ENCODE measurements at regions not wholly inside any gene's neighbourhood (a gene's known extent, or its start where the extent isn't known, plus 50 kb on each side); places are given as distances from the start of the nearest gene placed in this dataset.

- no peaks in the 10 kb centered on the region for H3K27me3 ChIP-seq (ENCODE audit: insufficient read depth, low read length)
- no peaks in the 10 kb centered on the region for H3K9me3 ChIP-seq (ENCODE audit: insufficient read depth, low read depth, low read length)
- H3K4me1 ChIP-seq (ENCODE audit: insufficient read depth, low read length) = no peaks in the 10 kb centered on the region; the same call in 1 of the 2 replicates
- no peak overlapping the region for H3K27ac ChIP-seq (ENCODE audit: low read depth, low read length)
- no peak overlapping the region for H3K4me3 ChIP-seq (ENCODE audit: low read length)
- 94% methylated on average over 4 of the region's 5 CpGs for WGBS
- H3K9ac ChIP-seq (ENCODE audit: low read depth, low read length) = no peak overlapping the region
- no peaks in the 10 kb centered on the region for H3K36me3 ChIP-seq (ENCODE audit: insufficient read depth, low read length)
Observed at GRCh38 chr9:75414371-75415160, 326.3 kb downstream of the OSTF1 start.

- Histone ChIP-seq H3K9ac (ENCODE audit: low read depth, low read length) (no peak overlapping the region), H3K36me3 (ENCODE audit: insufficient read depth, low read length) (no peaks in the 10 kb centered on the region), H3K27ac (ENCODE audit: low read depth, low read length) (no peak overlapping the region), H3K9me3 (ENCODE audit: insufficient read depth, low read depth, low read length) (no peaks in the 10 kb centered on the region), H3K27me3 (ENCODE audit: insufficient read depth, low read length) (no peaks in the 10 kb centered on the region), H3K4me1 (ENCODE audit: insufficient read depth, low read length) (no peaks in the 10 kb centered on the region; the same call in 1 of the 2 replicates), H3K4me3 (ENCODE audit: low read length) (no peak overlapping the region)
- 96% methylated on average over 4 of the region's 4 CpGs for WGBS
Observed at GRCh38 chr9:75417471-75417870, 329.2 kb downstream of the OSTF1 start.

- H3K4me1 ChIP-seq (ENCODE audit: insufficient read depth, low read length) = no peaks in the 10 kb centered on the region; the same call in 1 of the 2 replicates
- no peak overlapping the region for H3K4me3 ChIP-seq (ENCODE audit: low read length)
- H3K27me3 ChIP-seq (ENCODE audit: insufficient read depth, low read length) = no peaks in the 10 kb centered on the region
- WGBS = 94% methylated on average over 2 of the region's 2 CpGs
- H3K36me3 ChIP-seq (ENCODE audit: insufficient read depth, low read length) = no peaks in the 10 kb centered on the region
- no peaks in the 10 kb centered on the region for H3K9me3 ChIP-seq (ENCODE audit: insufficient read depth, low read depth, low read length)
- H3K9ac ChIP-seq (ENCODE audit: low read depth, low read length) = no peak overlapping the region
- no peak overlapping the region for H3K27ac ChIP-seq (ENCODE audit: low read depth, low read length)
Observed at GRCh38 chr9:75418518-75418917, 330.2 kb downstream of the OSTF1 start.

- 97% methylated on average over 2 of the region's 2 CpGs for WGBS
Observed at GRCh38 chr9:75422944-75423522, 334.7 kb downstream of the OSTF1 start.

GRCh38 chr9:75429531-75430475 is 341.5 kb downstream of the OSTF1 start:
- no peaks in the 10 kb centered on the region for H3K9me3 ChIP-seq (ENCODE audit: insufficient read depth, low read depth, low read length)
- H3K4me3 ChIP-seq (ENCODE audit: low read length) = no peak overlapping the region
- H3K27me3 ChIP-seq (ENCODE audit: insufficient read depth, low read length) = no peaks in the 10 kb centered on the region
- WGBS = 89% methylated on average over 3 of the region's 3 CpGs
- no peaks in the 10 kb centered on the region for H3K4me1 ChIP-seq (ENCODE audit: insufficient read depth, low read length)
- H3K36me3 ChIP-seq (ENCODE audit: insufficient read depth, low read length) = no peaks in the 10 kb centered on the region
- H3K9ac ChIP-seq (ENCODE audit: low read depth, low read length) = no peak overlapping the region
- H3K27ac ChIP-seq (ENCODE audit: low read depth, low read length) = no peak overlapping the region

More at GRCh38 chr9:75422944-75423522, 334.7 kb downstream of the OSTF1 start:
- no peaks in the 10 kb centered on the region for H3K9me3 ChIP-seq (ENCODE audit: insufficient read depth, low read depth, low read length)
- H3K4me3 ChIP-seq (ENCODE audit: low read length) = no peak overlapping the region
- no peak overlapping the region for H3K9ac ChIP-seq (ENCODE audit: low read depth, low read length)
- no peak overlapping the region for H3K27ac ChIP-seq (ENCODE audit: low read depth, low read length)
- no peaks in the 10 kb centered on the region for H3K27me3 ChIP-seq (ENCODE audit: insufficient read depth, low read length)
- H3K4me1 ChIP-seq (ENCODE audit: insufficient read depth, low read length) = no peaks in the 10 kb centered on the region
- no peaks in the 10 kb centered on the region for H3K36me3 ChIP-seq (ENCODE audit: insufficient read depth, low read length)

- no peak overlapping the region for H3K27ac ChIP-seq (ENCODE audit: low read depth, low read length)
- no peaks in the 10 kb centered on the region for H3K9me3 ChIP-seq (ENCODE audit: insufficient read depth, low read depth, low read length)
- no peak overlapping the region for H3K9ac ChIP-seq (ENCODE audit: low read depth, low read length)
- H3K27me3 ChIP-seq (ENCODE audit: insufficient read depth, low read length) = no peaks in the 10 kb centered on the region
- H3K4me3 ChIP-seq (ENCODE audit: low read length) = no peak overlapping the region
- no peaks in the 10 kb centered on the region for H3K4me1 ChIP-seq (ENCODE audit: insufficient read depth, low read length)
- H3K36me3 ChIP-seq (ENCODE audit: insufficient read depth, low read length) = no peaks in the 10 kb centered on the region
Observed at GRCh38 chr9:75431375-75431774, 343.1 kb downstream of the OSTF1 start.

GRCh38 chr9:75432386-75432785 is 344.1 kb downstream of the OSTF1 start:
- Histone ChIP-seq H3K4me3 (ENCODE audit: low read length) (no peak overlapping the region), H3K9me3 (ENCODE audit: insufficient read depth, low read depth, low read length) (no peaks in the 10 kb centered on the region), H3K27ac (ENCODE audit: low read depth, low read length) (no peak overlapping the region), H3K36me3 (ENCODE audit: insufficient read depth, low read length) (no peaks in the 10 kb centered on the region), H3K9ac (ENCODE audit: low read depth, low read length) (no peak overlapping the region), H3K4me1 (ENCODE audit: insufficient read depth, low read length) (no peaks in the 10 kb centered on the region), H3K27me3 (ENCODE audit: insufficient read depth, low read length) (no peaks in the 10 kb centered on the region)
- 100% methylated on average over 1 of the region's 1 CpG for WGBS

- no peaks in the 10 kb centered on the region for H3K27me3 ChIP-seq (ENCODE audit: insufficient read depth, low read length)
- no peak overlapping the region for H3K9ac ChIP-seq (ENCODE audit: low read depth, low read length)
- no peaks in the 10 kb centered on the region for H3K36me3 ChIP-seq (ENCODE audit: insufficient read depth, low read length)
- no peak overlapping the region for H3K27ac ChIP-seq (ENCODE audit: low read depth, low read length)
- H3K9me3 ChIP-seq (ENCODE audit: insufficient read depth, low read depth, low read length) = no peaks in the 10 kb centered on the region
- H3K4me1 ChIP-seq (ENCODE audit: insufficient read depth, low read length) = no peaks in the 10 kb centered on the region
- H3K4me3 ChIP-seq (ENCODE audit: low read length) = no peak overlapping the region
Observed at GRCh38 chr9:75432888-75433287, 344.6 kb downstream of the OSTF1 start.

GRCh38 chr9:75438716-75439115 is 350.4 kb downstream of the OSTF1 start:
- H3K9ac ChIP-seq (ENCODE audit: low read depth, low read length) = no peak overlapping the region
- H3K27ac ChIP-seq (ENCODE audit: low read depth, low read length) = no peak overlapping the region
- H3K27me3 ChIP-seq (ENCODE audit: insufficient read depth, low read length) = no peaks in the 10 kb centered on the region
- no peaks in the 10 kb centered on the region for H3K4me1 ChIP-seq (ENCODE audit: insufficient read depth, low read length)
- H3K36me3 ChIP-seq (ENCODE audit: insufficient read depth, low read length) = no peaks in the 10 kb centered on the region
- H3K9me3 ChIP-seq (ENCODE audit: insufficient read depth, low read depth, low read length) = no peaks in the 10 kb centered on the region
- no peak overlapping the region for H3K4me3 ChIP-seq (ENCODE audit: low read length)
- 94% methylated on average over 2 of the region's 2 CpGs for WGBS

- no peaks in the 10 kb centered on the region for H3K9me3 ChIP-seq (ENCODE audit: insufficient read depth, low read depth, low read length)
- no peak overlapping the region for H3K27ac ChIP-seq (ENCODE audit: low read depth, low read length)
- no peaks in the 10 kb centered on the region for H3K4me1 ChIP-seq (ENCODE audit: insufficient read depth, low read length)
- 94% methylated on average over 3 of the region's 4 CpGs for WGBS
- H3K27me3 ChIP-seq (ENCODE audit: insufficient read depth, low read length) = no peaks in the 10 kb centered on the region
- no peak overlapping the region for H3K4me3 ChIP-seq (ENCODE audit: low read length)
- no peaks in the 10 kb centered on the region for H3K36me3 ChIP-seq (ENCODE audit: insufficient read depth, low read length)
- no peak overlapping the region for H3K9ac ChIP-seq (ENCODE audit: low read depth, low read length)
Observed at GRCh38 chr9:75440914-75441313, 352.6 kb downstream of the OSTF1 start.

- Histone ChIP-seq H3K27me3 (ENCODE audit: insufficient read depth, low read length) (no peaks in the 10 kb centered on the region), H3K9me3 (ENCODE audit: insufficient read depth, low read depth, low read length) (no peaks in the 10 kb centered on the region), H3K36me3 (ENCODE audit: insufficient read depth, low read length) (no peaks in the 10 kb centered on the region), H3K9ac (ENCODE audit: low read depth, low read length) (no peak overlapping the region), H3K27ac (ENCODE audit: low read depth, low read length) (no peak overlapping the region), H3K4me1 (ENCODE audit: insufficient read depth, low read length) (peaks cover 9% of the 10 kb centered on the region; the same call in 1 of the 2 replicates), H3K4me3 (ENCODE audit: low read length) (no peak overlapping the region)
Observed at GRCh38 chr9:75445144-75445543, 356.8 kb downstream of the OSTF1 start.
